Smooth muscle cell (in vitro differentiated cells): ENCODE measurements at regions not wholly inside any gene's neighbourhood (a gene's known extent, or its start where the extent isn't known, plus 50 kb on each side); places are given as distances from the start of the nearest gene placed in this dataset.

Experiments used
- DNase-seq: peaks from one replicate; lab custom pipeline; 2025; ENCODE audit not compliant: unreplicated experiment; lab: John Stamatoyannopoulos, UW
- H2AFZ ChIP-seq: fragments of 200-600 bp; sonication (generic); 2 replicates; pipeline ENCODE4 v1.6.0; 2016; ENCODE audit warnings: antibody characterized with exemption, low read depth, mild to moderate bottlenecking
- H3F3A ChIP-seq: fragments of 200-600 bp; sonication (generic); 2 replicates; pipeline ENCODE4 v1.6.0; 2017; ENCODE audit warnings: antibody characterized with exemption, low read depth
- H3K27ac ChIP-seq: fragments of 200-600 bp; sonication (generic); 2 replicates; pipeline ENCODE4 v1.5.1; 2016; ENCODE audit warnings: low read depth, mild to moderate bottlenecking
- H3K27me3 ChIP-seq: fragments of 200-600 bp; sonication (generic); 2 replicates; pipeline ENCODE4 v1.6.1; 2016; ENCODE audit warnings: low read depth, mild to moderate bottlenecking
- H3K36me3 ChIP-seq: fragments of 200-600 bp; sonication (generic); 2 replicates; pipeline ENCODE4 v1.5.1; 2016; ENCODE audit warnings: low read depth
- H3K4me1 ChIP-seq: fragments of 200-600 bp; sonication (generic); 2 replicates; pipeline ENCODE4 v1.5.1; 2016; ENCODE audit warnings: low read depth
- H3K4me2 ChIP-seq: fragments of 200-600 bp; sonication (generic); 2 replicates; pipeline ENCODE4 v1.6.0; 2016; ENCODE audit warnings: mild to moderate bottlenecking
- H3K4me3 ChIP-seq: fragments of 200-600 bp; sonication (generic); 2 replicates; pipeline ENCODE4 v1.5.1; 2016; ENCODE audit warnings: mild to moderate bottlenecking
- H3K79me2 ChIP-seq: fragments of 200-600 bp; sonication (generic); 2 replicates; pipeline ENCODE4 v1.6.0; 2016; ENCODE audit warnings: low read depth, mild to moderate bottlenecking
- H3K9ac ChIP-seq: fragments of 200-600 bp; sonication (generic); 2 replicates; pipeline ENCODE4 v1.6.0; 2016; ENCODE audit warnings: low read depth
- H3K9me3 ChIP-seq: fragments of 200-600 bp; sonication (generic); replicated peaks from 2 replicates; pipeline ENCODE4 v1.5.1; 2016; ENCODE audit warnings: low read depth
- H4K20me1 ChIP-seq: fragments of 200-600 bp; sonication (generic); 2 replicates; pipeline ENCODE4 v1.6.0; 2016; ENCODE audit warnings: low read depth
- WGBS: methylation state at CpG from one replicate; pipeline ENCODE4 v1.1.7; 2016; ENCODE audit warnings: low lambda C conversion rate; 5-methylcytosine and 5-hydroxymethylcytosine counted together
- TF ChIP-seq, protein P1 (sequence below): fragments of 200-600 bp; sonication (generic); IDR thresholded peaks from 2 replicates; pipeline ENCODE4 v1.5.1; 2017; ENCODE audit warnings: borderline replicate concordance, mild to moderate bottlenecking, antibody characterized with exemption; ENCODE audit not compliant: insufficient read depth, poor library complexity, severe bottlenecking

DNA sequence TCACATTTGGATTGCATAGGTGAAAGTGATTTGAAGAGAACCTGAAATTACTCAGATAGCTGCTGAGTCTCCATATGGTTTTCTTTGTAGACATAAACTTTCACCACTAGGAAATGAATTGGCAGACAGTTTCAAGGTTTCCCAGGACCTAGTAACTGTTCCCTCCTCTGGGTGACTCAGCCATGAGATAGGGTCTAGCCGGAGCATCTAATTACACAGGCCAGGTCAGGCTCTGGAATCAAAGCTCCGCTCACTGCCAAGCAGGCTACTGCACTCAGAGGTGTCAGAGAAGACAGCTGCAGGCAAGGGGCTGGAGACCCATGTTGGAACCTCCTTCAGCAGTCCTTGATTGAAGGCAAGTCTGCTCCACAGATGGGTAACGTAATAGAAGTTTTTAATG, 429.2 kb downstream of the TNS1 start:
- no peak for DNase-seq
- 32% methylated on average over 3 of the region's 3 CpGs for WGBS
- no peaks in the 10 kb centered on the region for H3K9me3 ChIP-seq

DNA sequence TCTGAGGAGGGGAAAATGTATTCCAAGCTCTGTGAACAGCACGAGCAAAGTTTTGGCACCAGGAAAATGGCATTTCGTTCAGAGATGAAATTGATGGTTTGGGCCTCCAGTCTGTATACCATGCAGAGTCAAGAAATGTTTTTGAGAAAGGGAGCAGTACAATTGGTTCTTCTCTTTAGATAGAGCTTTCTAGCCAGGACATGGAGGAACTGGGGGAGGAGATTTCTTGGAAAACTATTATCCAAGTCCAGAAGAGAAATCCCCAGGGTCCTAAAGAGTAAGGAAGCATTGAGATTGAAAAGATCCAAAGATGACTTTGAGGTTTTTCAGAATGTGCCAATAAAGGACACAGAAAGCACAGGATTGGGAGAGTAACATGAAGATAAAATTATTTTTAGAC, 432.4 kb downstream of the TNS1 start:
- Histone ChIP-seq H3K79me2 (no peaks in the 10 kb centered on the region), H3K36me3 (no peaks in the 10 kb centered on the region), H2AFZ (no peak overlapping the region), H3K4me1 (no peaks in the 10 kb centered on the region), H3F3A (no peaks in the 10 kb centered on the region), H3K4me2 (no peak overlapping the region), H4K20me1 (no peaks in the 10 kb centered on the region), H3K9me3 (no peaks in the 10 kb centered on the region), H3K27ac (no peak overlapping the region), H3K27me3 (no peaks in the 10 kb centered on the region), H3K4me3 (no peak overlapping the region), H3K9ac (no peak overlapping the region)
- TF ChIP-seq, protein P1, sequence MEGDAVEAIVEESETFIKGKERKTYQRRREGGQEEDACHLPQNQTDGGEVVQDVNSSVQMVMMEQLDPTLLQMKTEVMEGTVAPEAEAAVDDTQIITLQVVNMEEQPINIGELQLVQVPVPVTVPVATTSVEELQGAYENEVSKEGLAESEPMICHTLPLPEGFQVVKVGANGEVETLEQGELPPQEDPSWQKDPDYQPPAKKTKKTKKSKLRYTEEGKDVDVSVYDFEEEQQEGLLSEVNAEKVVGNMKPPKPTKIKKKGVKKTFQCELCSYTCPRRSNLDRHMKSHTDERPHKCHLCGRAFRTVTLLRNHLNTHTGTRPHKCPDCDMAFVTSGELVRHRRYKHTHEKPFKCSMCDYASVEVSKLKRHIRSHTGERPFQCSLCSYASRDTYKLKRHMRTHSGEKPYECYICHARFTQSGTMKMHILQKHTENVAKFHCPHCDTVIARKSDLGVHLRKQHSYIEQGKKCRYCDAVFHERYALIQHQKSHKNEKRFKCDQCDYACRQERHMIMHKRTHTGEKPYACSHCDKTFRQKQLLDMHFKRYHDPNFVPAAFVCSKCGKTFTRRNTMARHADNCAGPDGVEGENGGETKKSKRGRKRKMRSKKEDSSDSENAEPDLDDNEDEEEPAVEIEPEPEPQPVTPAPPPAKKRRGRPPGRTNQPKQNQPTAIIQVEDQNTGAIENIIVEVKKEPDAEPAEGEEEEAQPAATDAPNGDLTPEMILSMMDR: no peak
- no peak for DNase-seq
- WGBS: 94% methylated on average over 2 of the region's 2 CpGs

More for the DNA sequence above, 429.2 kb downstream of the TNS1 start:
- Histone ChIP-seq H3K27me3 (no peaks in the 10 kb centered on the region), H3K79me2 (no peaks in the 10 kb centered on the region), H2AFZ (no peak overlapping the region), H3K36me3 (no peaks in the 10 kb centered on the region), H4K20me1 (no peaks in the 10 kb centered on the region), H3K9ac (no peak overlapping the region), H3K4me1 (no peaks in the 10 kb centered on the region), H3K4me2 (no peak overlapping the region), H3F3A (no peaks in the 10 kb centered on the region), H3K27ac (no peak overlapping the region), H3K4me3 (no peak overlapping the region)
- TF ChIP-seq, protein P1: no peak

DNA sequence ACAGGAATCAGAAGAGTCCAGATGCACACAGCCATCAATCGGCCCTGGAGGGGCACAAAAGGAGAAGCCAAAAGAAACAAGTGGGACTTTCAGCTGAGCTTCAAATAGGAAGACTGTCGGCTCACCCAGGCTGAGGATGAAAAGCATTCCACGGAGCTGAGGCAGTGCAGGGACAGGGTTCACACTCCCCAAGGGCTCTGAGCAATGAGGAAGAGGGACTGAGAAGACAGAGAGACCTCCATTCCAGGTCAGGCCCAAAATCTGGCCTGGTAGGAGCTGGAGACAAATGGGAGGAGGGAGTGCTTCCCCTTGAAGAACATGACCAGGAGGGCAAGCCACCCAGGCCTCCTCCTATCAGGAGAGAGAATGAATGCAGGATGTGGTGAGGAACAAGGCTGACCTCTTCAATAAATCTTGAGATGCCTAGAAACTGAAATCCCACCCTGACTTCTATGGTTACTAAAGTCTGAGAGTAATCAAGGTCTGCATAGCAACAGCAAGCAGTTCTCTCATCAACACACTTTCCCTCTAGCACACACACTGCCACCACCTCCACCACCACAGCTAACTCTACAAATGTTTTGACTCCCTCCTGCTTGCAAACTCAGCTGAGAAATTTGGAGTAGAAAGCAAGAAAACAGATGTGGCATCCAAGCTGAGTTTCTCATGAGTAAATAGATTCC, 434.4 kb downstream of the TNS1 start:
- Histone ChIP-seq H3F3A (no peaks in the 10 kb centered on the region), H3K27me3 (no peaks in the 10 kb centered on the region), H3K4me2 (no peak overlapping the region), H3K79me2 (no peaks in the 10 kb centered on the region), H3K9me3 (no peaks in the 10 kb centered on the region), H3K4me1 (no peaks in the 10 kb centered on the region), H3K9ac (no peak overlapping the region), H4K20me1 (no peaks in the 10 kb centered on the region), H3K4me3 (no peak overlapping the region), H3K36me3 (no peaks in the 10 kb centered on the region), H3K27ac (no peak overlapping the region), H2AFZ (no peak overlapping the region)
- TF ChIP-seq, protein P1: no peak
- WGBS: 30% methylated on average over 3 of the region's 3 CpGs
- DNase-seq: no peak

DNA sequence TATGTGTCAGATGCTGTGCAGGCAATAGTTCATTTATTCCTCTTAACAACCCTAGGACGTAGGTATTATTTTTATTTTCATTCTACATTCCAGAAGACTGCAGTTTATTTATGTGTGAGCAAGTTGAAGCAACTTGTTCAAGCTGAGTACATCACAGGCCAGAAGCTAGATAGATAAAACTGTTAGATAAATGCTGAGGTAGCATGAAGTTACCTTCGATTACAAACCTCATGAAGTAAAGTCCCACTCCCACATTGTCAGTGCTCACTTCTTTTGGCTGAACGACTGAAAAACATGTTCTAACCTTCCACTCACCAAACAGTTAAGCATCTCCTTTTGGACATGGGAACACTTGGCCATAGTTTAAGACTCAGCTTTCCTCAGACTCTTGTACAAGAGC, 439.2 kb downstream of the TNS1 start:
- no peaks in the 10 kb centered on the region for H3K9me3 ChIP-seq
- H3F3A ChIP-seq: peaks cover 4% of the 10 kb centered on the region
- WGBS: 91% methylated on average over 3 of the region's 3 CpGs
- TF ChIP-seq, protein P1: no peak
- H3K27ac ChIP-seq: no peak overlapping the region
- H3K4me2 ChIP-seq: no peak overlapping the region
- DNase-seq: no peak
- no peak overlapping the region for H3K4me3 ChIP-seq
- H2AFZ ChIP-seq: no peak overlapping the region
- H3K9ac ChIP-seq: no peak overlapping the region
- H3K79me2 ChIP-seq: no peaks in the 10 kb centered on the region
- no peaks in the 10 kb centered on the region for H3K4me1 ChIP-seq
- no peaks in the 10 kb centered on the region for H3K36me3 ChIP-seq
- H4K20me1 ChIP-seq: no peaks in the 10 kb centered on the region
- no peaks in the 10 kb centered on the region for H3K27me3 ChIP-seq
